GM18873 (cell line): ENCODE measurements at regions not wholly inside any gene's neighbourhood (a gene's known extent, or its start where the extent isn't known, plus 50 kb on each side); places are given as distances from the start of the nearest gene placed in this dataset.
"Not testable (repeated sequence)": the region's sequence is repeated elsewhere in the genome, so short reads cannot be mapped to it uniquely, and the experiment has no call there.

ENCODE experiments used
- ATAC-seq: cut with Tn5 transposase; IDR thresholded peaks from one replicate; pipeline ENCODE4 v1.9.1; 2021; ENCODE audit warnings: mild to moderate bottlenecking, moderate library complexity, moderate number of reproducible peaks; ENCODE audit not compliant: unreplicated experiment, low FRiP score

DNA sequence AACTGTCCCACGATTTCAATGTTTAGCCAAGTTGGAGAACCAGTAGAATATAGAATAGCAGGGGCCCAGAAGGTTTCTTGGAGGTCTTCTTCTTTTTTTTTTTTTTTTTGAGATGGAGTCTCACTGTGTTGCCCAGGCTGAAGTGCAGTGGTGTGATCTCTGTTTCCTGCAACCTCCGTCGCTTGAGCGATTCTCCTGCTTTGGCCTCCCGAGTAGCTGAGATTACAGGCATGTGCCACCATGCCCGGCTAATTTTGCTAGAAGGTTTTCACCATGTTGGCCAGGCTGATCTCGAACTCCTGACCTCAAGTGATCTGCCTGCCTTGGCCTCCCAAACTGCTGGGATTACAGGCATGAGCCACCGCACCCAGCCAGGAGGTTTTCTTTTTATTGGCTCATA, 84.3 kb downstream of the MYCN start:
- not testable (repeated sequence) for ATAC-seq

DNA sequence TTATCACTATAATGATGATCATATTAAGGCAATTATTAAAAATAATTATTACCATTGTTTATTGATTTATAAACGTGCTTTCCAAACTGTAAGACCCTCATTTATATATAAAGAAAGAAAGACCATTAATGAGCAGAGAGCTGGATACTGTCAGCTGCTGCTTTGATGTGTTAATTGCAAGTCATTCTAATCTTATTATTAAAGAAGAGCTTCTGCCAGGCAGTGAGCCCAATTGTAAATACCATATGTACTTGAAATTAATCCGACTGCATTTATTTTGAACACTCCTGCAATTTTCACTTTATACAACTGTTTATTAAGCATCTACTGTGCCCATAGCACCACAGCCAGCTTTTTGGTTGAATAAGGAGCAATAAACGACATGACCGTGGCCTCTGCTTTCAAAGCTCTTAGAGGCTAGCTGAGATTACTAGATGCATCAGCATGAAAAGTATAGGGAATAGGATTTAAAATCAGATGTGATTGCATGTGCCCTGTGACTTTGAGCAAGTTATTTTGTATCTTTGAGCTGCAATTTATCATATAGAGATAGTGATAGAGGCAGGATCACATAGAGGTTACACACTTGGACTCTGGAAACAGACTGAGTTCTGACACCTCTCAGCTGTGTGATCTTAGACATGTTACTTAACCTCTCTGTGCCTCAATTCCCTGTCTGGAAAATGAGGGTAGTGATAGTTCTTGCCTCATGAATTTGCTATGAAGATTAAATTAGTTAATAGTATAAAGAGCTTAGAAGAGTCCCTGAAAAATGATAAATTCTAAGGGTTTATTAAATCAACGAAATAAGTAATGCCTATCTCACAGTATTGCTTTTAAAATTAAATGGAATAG, 83.4 kb downstream of the MYCN start:
- no peak for ATAC-seq

DNA sequence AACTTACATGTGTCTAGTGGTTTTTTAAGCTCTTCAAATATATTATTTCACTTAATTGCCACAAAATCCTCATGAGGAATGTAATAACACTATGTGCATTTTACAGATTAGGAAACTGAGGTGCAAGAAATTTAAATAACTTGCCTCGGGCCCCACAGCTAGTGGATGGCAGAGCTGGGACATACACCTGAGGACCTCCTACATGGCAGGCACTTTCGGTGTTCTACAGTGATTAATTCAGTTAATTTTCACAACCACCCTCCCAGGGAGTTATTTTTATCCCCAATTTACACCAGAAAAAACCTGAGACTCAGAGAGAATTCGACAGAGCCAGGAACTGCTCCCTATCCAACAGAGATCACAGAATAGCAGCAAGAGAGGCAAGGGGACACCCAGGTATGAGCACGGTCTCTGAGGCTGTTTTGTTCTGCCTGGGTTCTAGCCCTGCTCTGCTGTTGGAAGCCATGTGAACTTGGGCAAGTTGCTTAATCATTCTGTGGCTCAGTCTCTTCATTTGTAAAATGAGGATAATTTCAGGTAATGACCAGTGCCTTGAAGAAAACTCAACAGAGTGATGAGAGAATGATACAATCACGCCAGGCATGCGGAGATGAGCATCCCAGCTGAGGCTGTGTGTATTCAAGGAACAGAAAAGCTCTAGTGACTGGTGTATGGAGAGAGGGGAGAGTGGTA, 82.3 kb downstream of the MYCN start:
- no peak for ATAC-seq

DNA sequence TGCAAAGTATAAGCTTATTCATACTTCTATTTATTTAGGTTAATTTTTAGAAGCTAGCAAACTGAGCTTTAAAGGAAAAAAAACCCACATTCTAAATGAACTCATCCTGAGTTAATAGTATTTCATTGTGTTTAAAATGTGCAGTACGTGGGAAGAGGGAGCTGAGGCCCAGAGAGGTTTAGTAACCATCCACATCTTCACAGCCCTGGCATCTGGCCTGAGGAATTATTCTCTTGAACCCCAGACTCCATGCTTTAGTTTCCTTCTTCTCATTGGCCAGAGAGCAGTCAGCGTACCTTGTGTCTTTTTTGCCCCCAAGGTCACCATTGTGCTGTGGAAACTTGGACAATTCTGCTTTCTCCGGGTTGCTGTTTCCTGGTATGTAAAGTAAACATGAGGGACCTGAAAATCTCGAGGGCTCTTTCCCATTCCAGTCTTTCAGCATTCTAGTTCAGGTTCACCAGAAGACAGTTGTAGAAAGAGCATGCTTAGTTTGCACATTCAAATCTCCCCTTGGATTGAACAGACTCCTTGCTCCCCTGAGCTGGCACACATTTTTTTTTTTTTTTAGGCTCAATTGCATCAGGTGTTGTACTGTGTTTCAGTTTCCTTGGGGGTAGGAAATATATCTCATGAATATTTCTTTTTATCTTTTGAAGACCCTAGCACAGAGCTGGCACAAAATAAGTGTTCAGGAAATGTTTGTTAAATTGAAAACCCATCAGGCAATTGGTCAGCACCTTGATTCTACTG, 81.4 kb downstream of the MYCN start:
- no peak for ATAC-seq

DNA sequence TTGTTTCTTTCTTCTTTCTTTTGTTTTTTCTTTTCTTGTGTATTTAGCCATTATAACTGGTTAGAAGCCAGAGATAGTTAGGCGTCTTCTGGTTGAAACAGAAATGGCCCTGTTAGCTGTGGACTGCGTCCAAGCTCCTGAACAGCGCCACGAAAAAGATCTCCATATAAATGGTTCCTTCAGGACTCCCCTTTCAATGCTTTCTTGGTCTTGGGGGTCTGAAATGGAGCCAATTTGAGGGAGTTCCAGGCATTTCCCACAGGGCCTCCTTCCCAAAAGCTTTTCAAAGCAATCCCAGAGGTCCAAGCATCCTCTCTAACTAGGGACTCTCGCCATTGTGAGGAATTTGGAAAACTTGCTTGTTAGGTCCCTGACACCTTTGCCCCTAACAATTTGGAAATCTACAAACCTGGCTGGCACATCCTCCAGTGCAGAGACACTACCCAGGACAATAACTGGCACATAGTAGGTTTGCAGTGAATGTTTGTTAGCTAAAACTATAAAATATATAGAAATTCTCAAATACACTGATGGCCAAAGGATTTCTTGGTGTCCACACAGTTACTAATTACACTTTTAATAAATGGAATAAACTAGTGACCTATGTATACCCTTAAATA, 80.1 kb downstream of the MYCN start:
- ATAC-seq: no peak

DNA sequence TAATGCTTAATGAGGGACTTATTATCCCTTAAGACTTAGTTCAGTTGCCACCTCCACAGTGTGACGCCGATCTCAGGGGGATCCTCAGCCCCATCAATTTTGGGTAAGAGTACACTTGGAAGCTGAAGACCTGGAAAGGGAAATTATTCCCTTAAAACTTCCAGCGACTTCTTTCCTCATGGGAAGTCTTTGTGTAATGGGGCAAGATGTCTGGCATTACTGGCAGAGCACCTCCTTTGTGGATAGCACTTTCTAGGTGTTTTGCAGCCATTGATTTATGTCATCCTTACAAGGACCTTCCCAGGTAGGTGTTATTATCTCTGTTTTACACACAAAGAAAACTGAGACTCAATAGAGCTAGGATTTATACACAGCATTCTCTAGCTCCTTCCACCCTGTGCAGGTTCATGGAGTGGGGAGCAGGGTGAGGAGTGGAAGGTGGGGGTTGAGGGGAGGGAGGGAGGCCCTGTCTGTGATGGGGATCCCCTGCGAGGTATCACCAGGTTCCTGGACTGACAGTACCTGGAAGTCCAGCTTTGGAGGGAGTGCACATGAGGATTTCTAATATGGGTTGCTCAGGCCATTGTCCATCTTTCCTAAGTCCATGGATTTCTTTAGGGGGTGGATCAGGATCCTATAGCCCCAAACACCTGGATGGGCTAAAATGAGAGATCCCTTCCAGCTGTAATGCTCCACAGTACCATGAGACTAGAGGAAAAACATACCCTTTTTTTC, 79.4 kb downstream of the MYCN start:
- no peak for ATAC-seq

DNA sequence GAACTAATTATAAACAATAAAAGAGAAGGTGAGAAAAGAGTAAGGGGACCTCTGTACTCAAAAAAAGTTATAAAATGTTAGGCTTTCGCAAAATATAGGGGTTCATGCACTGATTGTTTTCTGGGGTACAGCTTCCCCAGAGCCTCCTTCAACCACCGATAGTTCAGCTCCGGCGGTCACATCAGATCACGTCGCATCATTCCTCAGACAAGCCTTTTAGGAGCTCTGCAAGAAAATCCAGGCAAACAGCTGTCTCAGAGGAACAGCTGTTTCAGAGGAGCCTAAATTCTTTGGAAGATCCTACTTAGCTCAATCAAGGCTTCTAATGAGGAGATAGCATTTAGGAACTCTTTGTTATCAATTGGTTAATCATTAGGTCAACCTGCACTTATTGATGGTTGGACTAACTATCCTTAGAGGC, 78.7 kb downstream of the MYCN start:
- ATAC-seq: no peak

DNA sequence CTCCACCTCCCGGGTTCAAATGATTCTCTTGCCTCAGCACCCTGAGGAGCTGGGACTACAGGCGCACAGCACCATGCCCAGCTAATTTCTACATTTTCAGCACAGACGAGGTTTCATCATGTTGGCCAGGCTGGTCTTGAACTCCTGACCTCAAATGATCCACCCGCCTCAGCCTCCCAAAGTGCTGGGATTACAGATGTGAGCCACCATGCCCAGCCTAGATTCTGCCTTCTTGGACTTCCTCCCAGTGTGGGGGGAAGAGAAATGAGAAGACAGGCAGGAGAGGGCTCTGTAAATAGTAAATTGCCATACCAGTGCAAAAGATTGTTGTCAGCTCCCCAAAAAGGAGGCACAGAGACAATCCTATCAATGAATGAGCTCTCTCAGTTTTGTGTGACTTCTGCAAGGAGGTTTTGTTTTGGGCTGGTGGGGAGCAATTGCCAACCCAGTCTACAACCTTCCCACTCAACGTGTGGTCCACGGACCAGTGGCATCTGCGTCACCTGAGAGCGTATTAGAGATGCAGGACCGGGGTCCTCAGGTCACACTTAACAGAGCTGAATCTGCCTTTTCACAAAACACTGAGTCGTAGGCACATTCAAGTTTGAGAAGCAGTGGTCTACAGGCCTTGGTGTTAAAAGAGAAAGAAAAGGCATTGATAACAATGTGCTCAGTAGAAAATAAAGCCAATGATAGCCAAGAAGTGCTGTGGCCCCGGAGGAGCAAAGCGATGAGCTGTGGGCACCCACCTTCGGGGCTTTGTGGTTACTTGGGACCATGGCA, 78.1 kb downstream of the MYCN start:
- ATAC-seq: no peak

DNA sequence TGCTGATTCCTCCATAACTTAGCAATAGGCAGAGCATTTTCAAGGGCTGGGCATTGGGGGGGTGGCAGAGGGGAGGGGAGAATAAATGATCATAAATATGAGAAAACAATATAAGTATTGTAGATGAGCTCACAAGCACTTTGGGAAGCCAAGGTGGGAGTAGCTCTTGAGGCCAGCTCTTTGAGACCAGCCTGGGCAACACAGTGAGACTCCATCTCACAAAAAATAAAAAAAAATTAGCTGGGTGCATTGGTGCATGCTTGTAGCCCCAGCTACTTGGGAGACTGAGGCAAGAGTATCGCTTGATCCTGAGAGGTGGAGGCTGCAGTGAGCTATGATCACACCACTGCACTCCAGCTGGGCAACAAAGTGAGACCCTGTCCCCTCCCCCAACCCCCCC, 75.9 kb downstream of the MYCN start:
- ATAC-seq: no peak

DNA sequence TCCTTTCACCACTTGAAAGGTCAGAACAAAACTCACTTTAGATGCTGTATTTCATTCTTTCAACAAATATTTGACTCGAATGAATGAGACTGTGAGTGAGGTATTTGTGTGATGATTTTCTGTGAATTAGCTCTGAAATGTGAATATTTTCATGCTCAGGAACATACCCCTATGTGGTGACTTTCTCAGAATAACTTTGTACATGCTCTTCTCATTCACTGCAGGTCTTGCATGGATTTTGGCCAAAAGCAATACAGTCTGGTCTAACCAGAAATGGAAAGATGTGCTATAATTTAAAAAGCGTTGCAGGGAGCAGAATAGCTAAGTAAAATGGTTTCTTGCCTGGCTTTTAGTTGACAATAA, 75.5 kb downstream of the MYCN start:
- ATAC-seq: no peak

DNA sequence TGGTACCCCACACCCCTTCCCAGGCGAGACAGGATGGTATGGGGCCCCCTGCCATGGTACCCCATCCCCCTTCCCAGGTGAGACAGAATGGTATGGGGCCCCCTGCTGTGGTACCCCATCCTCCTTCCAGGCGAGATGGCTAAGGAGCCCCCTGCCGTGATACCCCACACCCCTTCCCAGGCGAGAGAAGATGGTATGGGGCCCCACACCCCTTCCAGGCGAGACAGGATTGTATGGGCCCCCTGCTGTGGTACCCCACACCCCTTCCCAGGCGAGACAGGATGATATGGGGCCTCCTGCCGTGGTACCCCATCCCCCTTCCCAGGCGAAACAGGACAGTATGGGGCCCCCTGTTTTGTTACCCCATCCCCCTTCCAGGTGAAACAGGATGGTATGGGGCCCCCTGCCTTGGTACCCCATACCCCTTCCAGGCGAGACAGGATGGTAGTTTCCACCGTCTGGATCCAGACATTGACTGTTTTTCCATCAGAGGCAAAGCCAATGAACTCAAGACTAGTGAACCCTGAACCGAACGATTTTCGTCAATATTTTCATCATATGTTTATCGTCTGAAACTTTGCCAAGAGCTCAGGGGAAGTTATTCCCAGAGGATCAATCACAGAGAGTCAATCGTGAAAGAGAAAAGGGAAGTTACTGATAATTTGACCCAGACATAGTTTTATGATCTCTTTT, 75.0 kb downstream of the MYCN start:
- no peak for ATAC-seq

DNA sequence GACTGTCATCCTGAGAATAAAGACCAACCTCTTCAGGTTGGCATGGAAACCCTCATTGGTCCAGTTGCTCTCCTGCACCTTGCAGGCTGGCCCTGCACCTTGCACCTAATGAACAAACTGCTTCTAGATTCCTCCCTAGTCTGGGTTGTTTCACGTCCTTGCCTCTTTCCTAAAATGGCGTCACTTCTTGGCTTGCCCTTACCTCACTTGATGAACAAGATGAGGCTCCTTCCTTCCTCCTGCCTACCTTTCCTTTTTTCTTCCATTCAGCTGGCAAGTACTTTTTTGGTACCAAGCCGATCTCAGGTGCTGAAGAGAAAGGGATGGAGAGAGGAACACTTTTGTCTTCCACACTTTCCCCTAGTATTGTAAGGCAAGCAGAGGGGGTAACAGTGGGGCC, 74.5 kb downstream of the MYCN start:
- no peak for ATAC-seq

DNA sequence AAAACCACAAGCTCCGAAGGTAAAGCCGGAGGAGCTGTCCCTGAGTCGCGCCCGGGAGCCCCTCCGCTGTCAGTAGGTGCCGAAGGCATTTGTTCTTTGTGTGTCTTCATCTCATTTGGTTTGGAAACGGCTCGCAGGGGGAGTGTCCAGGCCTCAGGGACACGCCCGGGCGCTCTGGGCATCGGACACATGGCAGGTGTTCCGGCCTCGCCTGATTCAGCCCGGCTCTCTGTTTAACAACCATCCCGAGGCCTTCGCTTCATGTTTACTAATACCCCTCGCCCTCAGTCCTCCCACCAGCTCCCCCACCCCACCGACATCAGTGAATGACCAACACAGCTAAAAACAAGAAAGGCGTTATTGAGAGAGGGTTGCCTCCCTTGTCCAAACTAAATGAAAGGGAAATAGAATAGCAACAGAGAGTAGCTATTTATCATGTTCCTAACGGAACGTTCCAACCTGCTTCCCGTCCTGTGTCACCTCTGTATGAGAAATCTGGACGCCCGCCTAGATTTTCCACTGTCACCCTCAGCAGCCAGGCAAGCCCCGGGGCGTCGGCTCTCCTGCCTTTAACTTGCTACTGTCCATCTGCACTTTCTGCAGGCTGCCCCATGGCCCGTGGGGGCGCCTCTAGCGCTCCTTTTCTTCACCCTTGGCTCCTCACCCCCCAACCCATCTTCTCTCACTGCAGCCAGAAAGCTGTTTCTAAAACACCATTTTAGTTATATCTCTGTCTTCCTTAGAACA, 73.9 kb downstream of the MYCN start:
- no peak for ATAC-seq

DNA sequence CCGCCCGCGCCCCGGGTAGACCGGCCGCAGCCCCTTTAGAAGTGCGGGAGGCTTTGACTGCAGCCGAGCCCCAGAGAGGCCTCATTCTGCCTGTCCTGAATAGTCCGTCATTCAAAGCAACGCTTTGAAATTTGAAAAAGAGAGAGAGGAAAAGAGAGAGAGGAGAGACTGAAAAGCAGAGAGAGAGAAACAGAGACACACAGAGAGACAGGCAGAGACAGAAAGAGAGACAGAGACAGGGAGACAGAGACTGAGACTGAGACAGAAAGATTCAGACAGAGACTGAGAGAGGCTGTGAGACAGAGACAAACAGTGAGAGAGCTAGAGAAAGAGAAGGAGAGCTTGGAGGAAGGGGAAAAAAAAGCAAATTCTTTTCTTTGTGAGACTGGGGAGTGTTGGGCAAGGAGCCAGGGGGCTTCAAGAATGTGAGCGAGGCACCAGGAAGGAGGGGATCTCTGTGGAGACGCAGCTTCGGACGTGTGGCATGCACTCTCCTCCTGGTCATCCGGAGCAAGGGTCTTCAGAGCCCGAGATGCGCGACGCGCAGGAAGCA, 73.1 kb downstream of the MYCN start:
- ATAC-seq: no peak

DNA sequence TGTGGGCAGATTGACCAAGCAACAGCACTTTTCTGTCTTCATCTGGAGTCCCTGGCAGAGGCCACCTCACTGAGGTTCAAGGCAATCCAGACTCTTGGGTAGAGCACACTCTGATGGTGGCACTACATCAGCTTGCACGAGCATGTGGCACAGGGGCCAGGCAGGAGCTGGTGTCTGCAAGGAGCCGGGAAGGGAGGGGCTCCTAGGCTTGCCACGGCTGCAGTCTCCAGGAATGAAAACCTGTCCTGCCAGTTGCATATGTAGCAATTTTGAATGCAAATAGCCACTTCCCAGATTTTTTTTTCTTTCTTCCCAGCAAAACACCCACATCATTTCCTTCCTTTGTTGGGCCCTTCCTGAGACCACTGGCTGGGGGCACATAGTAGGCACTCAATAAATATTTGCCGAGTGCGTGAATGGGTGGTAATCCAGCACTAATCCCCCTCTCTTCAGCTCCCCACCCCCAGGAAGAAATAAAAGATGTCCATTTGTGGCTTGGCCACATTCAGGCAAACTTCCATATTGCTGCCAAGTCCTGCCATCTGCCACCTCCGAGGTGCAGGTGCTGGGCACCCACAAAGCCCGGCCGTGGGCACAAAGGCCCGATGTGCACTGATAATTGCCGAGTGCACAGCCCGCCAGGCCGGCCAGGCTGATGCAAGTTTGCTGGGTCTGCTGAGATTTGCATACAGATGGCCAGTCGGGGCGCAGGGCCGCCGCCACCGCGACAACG, 72.4 kb downstream of the MYCN start:
- no peak for ATAC-seq

DNA sequence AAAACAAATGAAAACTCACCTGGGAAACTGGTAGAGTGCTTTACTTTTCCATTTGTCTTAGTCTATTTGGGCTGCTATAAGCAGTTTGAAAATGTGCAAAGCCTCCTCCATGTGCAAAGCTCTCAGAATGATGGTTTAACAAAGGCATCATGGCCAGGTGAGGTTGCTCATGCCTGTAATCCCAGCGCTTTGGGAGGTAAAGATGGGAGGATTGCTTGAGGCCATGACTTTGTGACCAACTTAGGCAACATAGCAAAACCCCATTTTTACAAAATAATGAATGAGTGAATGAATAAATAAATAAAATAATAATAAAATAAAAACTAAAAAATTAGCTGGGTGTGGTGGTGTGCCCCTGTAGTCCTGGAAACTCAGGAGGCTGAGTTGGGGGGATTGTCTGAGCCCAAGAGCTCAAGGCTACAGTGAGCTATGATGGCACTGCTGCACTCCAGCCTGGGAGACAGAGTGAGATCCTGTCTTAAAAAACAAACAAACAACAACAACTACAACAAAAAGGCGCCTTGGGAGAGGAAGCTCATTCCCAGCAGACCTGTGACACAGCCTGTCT, 71.8 kb downstream of the MYCN start:
- ATAC-seq: no peak

DNA sequence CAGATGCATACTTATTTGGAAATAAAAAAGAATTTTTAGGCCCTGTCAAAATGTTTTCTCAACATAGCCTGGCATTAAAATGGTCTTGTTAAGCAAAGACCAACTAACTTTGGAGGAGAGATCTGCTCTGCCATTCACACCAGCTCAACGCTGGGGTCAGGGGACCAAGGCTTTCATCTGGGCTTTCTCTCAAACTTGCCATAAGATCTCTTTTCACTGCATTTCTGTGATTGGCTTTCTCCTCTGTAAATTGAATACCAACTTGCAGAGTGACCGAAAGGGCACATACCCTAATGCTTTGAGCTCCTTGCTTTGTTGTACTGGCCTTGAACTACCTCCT, 71.2 kb downstream of the MYCN start:
- ATAC-seq: no peak
